ENCODE measurements at regions not wholly inside any gene's neighbourhood (a gene's known extent, or its start where the extent isn't known, plus 50 kb on each side); places are given as distances from the start of the nearest gene placed in this dataset.

DNA sequence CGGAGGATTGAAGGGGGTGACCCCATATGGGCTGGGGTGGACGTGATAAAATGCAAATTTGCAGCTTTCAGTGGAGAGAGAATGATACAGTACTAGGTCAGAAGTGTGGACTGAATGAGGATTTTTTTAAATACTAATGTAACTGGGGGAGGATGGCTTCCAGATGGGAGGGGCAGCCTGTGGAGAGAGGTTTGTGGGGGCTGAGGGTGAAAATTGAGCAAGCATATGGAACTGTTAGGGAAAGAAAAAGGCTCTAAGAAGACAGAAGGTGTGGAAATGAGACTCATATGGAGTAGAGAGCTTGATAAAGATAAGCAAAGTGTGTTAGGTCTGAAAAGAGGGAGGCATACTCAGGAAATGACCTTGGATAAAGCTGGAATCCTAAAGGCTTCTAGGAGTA, 926.4 kb downstream of the IGSF11 start:
- no peak overlapping the region for H2AFZ ChIP-seq (ENCODE audit: low read length)
- no peak overlapping the region for H3K4me3 ChIP-seq (ENCODE audit: low read length)
- H3K79me2 ChIP-seq (ENCODE audit: low read length) = no peaks in the 10 kb centered on the region
- DNase-seq (no peak), ATAC-seq (no peak)
- ChIA-PET POLR2A (ENCODE audit: unreplicated experiment) (no interaction called here), CTCF (no interaction called here)
- no peaks in the 10 kb centered on the region for H4K20me1 ChIP-seq (ENCODE audit: low read length)
- no peak overlapping the region for H3K27ac ChIP-seq (ENCODE audit: low read length)
- no peaks in the 10 kb centered on the region for H3K36me3 ChIP-seq (ENCODE audit: low read depth, low read length)
- intact Hi-C loops (cut with micrococcal nuclease) = no loop called here
- no peak for TF ChIP-seq EZH2phosphoT487 (IDR thresholded peaks at IDR 0.05; ENCODE audit: borderline replicate concordance, low read length)
- H3K4me2 ChIP-seq (ENCODE audit: low read length) = no peak overlapping the region
- no peaks in the 10 kb centered on the region for H3K27me3 ChIP-seq (ENCODE audit: low read length)
- H3K9me3 ChIP-seq (ENCODE audit: low read length) = peaks cover 11% of the 10 kb centered on the region
- no peak overlapping the region for H3K9ac ChIP-seq (ENCODE audit: low read length)
- H3K4me1 ChIP-seq (ENCODE audit: insufficient read depth, low read length) = no peaks in the 10 kb centered on the region
- no peaks in the 10 kb centered on the region for H3F3A ChIP-seq (ENCODE audit: low read length, unreplicated experiment)
- H3K9me2 ChIP-seq (replicated peaks; ENCODE audit: low read length) = no peaks in the 10 kb centered on the region
- BruUV-seq (replicated peaks) = no TSS peak

DNA sequence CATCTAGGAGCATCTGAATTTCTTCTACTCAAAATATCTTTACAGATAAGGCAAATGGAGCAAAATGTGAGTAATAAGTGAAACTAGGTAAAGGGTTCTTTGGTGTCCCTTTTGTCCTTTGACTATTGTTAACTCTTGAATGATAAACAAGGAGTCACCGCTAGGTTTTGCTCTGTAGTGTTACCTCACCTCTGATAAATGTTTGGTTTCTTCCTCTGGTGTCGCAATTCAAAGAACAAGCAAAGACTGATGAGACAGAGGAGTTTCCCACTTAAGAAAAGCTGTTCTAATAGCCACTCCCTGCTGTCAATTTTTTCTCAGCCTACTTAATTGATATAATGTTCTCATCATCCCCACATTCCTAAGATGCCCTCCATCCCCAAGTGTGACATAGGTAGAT, 925.9 kb downstream of the IGSF11 start:
- DNase-seq = peak; percentile 13
- Histone ChIP-seq H2AFZ (ENCODE audit: low read length) (no peak overlapping the region), H3K79me2 (ENCODE audit: low read length) (no peaks in the 10 kb centered on the region), H3F3A (ENCODE audit: low read length, unreplicated experiment) (no peaks in the 10 kb centered on the region), H3K9me3 (ENCODE audit: low read length) (peaks cover 13% of the 10 kb centered on the region; the same call in 1 of the 2 replicates), H4K20me1 (ENCODE audit: low read length) (no peaks in the 10 kb centered on the region), H3K27me3 (ENCODE audit: low read length) (no peaks in the 10 kb centered on the region), H3K27ac (ENCODE audit: low read length) (no peak overlapping the region), H3K9ac (ENCODE audit: low read length) (no peak overlapping the region), H3K4me3 (ENCODE audit: low read length) (no peak overlapping the region), H3K4me1 (ENCODE audit: insufficient read depth, low read length) (no peaks in the 10 kb centered on the region), H3K9me2 (replicated peaks; ENCODE audit: low read length) (no peaks in the 10 kb centered on the region), H3K4me2 (ENCODE audit: low read length) (no peak overlapping the region), H3K36me3 (ENCODE audit: low read depth, low read length) (no peaks in the 10 kb centered on the region)
- intact Hi-C loops (cut with micrococcal nuclease) = no loop called here
- BruUV-seq (replicated peaks) = no TSS peak
- POLR2A ChIA-PET (ENCODE audit: unreplicated experiment) = no interaction called here
- ATAC-seq = no peak
- TF ChIP-seq, protein P1, sequence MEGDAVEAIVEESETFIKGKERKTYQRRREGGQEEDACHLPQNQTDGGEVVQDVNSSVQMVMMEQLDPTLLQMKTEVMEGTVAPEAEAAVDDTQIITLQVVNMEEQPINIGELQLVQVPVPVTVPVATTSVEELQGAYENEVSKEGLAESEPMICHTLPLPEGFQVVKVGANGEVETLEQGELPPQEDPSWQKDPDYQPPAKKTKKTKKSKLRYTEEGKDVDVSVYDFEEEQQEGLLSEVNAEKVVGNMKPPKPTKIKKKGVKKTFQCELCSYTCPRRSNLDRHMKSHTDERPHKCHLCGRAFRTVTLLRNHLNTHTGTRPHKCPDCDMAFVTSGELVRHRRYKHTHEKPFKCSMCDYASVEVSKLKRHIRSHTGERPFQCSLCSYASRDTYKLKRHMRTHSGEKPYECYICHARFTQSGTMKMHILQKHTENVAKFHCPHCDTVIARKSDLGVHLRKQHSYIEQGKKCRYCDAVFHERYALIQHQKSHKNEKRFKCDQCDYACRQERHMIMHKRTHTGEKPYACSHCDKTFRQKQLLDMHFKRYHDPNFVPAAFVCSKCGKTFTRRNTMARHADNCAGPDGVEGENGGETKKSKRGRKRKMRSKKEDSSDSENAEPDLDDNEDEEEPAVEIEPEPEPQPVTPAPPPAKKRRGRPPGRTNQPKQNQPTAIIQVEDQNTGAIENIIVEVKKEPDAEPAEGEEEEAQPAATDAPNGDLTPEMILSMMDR (conservative IDR thresholded peaks at IDR 0.05; ENCODE audit: low read depth, low read length) = no peak
- no peak for TF ChIP-seq EZH2 (IDR thresholded peaks at IDR 0.05; ENCODE audit: low read length, unreplicated experiment)
- TF ChIP-seq EZH2phosphoT487 (IDR thresholded peaks at IDR 0.05; ENCODE audit: borderline replicate concordance, low read length) = no peak
- CTCF ChIA-PET = no interaction called here

DNA sequence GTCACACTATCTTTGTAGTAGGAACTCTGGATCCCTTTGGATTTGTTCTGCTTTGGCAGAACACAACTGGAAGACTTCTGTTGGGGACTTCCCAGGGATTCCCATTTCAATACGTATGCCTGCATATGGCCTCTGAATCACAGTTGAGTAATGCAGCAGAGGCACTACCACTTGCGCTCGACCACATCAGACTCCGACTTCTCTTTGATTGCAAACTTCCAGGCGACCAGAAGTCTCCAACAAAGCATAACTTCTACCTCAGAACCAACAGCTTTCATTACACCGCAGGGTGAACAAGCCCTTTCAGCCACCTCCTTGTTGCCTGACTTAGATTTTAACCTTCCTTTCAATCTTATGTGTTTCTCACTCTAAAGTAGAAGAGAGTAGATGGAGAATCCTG, 924.4 kb downstream of the IGSF11 start:
- Histone ChIP-seq H3F3A (ENCODE audit: low read length, unreplicated experiment) (no peaks in the 10 kb centered on the region), H3K9me3 (ENCODE audit: low read length) (peaks cover 13% of the 10 kb centered on the region; the same call in 1 of the 2 replicates), H3K36me3 (ENCODE audit: low read depth, low read length) (no peaks in the 10 kb centered on the region), H3K4me3 (ENCODE audit: low read length) (no peak overlapping the region), H3K27me3 (ENCODE audit: low read length) (no peaks in the 10 kb centered on the region), H3K79me2 (ENCODE audit: low read length) (no peaks in the 10 kb centered on the region), H3K27ac (ENCODE audit: low read length) (no peak overlapping the region), H4K20me1 (ENCODE audit: low read length) (no peaks in the 10 kb centered on the region), H3K4me2 (ENCODE audit: low read length) (no peak overlapping the region), H3K9me2 (replicated peaks; ENCODE audit: low read length) (no peaks in the 10 kb centered on the region), H3K4me1 (ENCODE audit: insufficient read depth, low read length) (no peaks in the 10 kb centered on the region), H2AFZ (ENCODE audit: low read length) (0 out of 2 replicates have a peak overlapping the region, but pooled peaks have one; percentile 7), H3K9ac (ENCODE audit: low read length) (no peak overlapping the region)
- CTCF ChIA-PET = no interaction called here
- no TSS peak for BruUV-seq (replicated peaks)
- POLR2A ChIA-PET (ENCODE audit: unreplicated experiment) = no interaction called here
- DNase-seq = peak; percentile 21
- ATAC-seq = no peak
- TF ChIP-seq, protein P1 (conservative IDR thresholded peaks at IDR 0.05; ENCODE audit: low read depth, low read length) = no peak
- no peak for TF ChIP-seq EZH2 (IDR thresholded peaks at IDR 0.05; ENCODE audit: low read length, unreplicated experiment)
- no peak for TF ChIP-seq EZH2phosphoT487 (IDR thresholded peaks at IDR 0.05; ENCODE audit: borderline replicate concordance, low read length)
- intact Hi-C loops (cut with micrococcal nuclease) = no loop called here

Measured in PC-3 (cell line).